PFSK-1 (cell line): ENCODE measurements at regions not wholly inside any gene's neighbourhood (a gene's known extent, or its start where the extent isn't known, plus 50 kb on each side); places are given as distances from the start of the nearest gene placed in this dataset.

Experiments
- REST ChIP-seq, 2 experiments: IDR thresholded peaks; 2 replicates each; pipeline versions ENCODE4 v1.6.1 to v1.8.0; 2011 to 2012; ENCODE audit warnings: low read depth in 2 of 2, low read length in 2 of 2, control low read depth in 1 of 2, inconsistent platforms in 1 of 2, mild to moderate bottlenecking in 1 of 2, moderate library complexity in 1 of 2; ENCODE audit not compliant: insufficient read depth in 1 of 2
- TAF1 ChIP-seq: IDR thresholded peaks from 2 replicates; pipeline ENCODE4 v1.6.1; 2012; ENCODE audit warnings: low read length, control low read depth, borderline replicate concordance; ENCODE audit not compliant: insufficient read depth

GRCh38 chr2:10226038-10226724 lies 76.5 kb upstream of the HPCAL1 start:
- no peak for TF ChIP-seq TAF1
- no peak for TF ChIP-seq REST (IDR thresholded peaks at IDR 0.05; ENCODE audit: insufficient read depth in 1 of 2, low read depth in 2 of 2, low read length in 2 of 2)
